Heart left ventricle (tissue), 16 donors: ENCODE measurements at regions not wholly inside any gene's neighbourhood (a gene's known extent, or its start where the extent isn't known, plus 50 kb on each side); places are given as distances from the start of the nearest gene placed in this dataset.

Experiments used
- ATAC-seq, 4 donors: fragments of 200-7000 bp; cut with Tn5 transposase; one replicate each; pipeline ENCODE4 v1.9.1; 2020 to 2022; ENCODE audit warnings: moderate library complexity in 4 of 4, mild to moderate bottlenecking in 3 of 4, moderate number of reproducible peaks in 1 of 4
- DNase-seq, 5 donors: peaks; one replicate each; pipeline ENCODE4 v3.0.0-alpha.2; 2020
- H3K27ac ChIP-seq, 12 donors: fragments of 200-600 bp; sonication (generic) in 4 of 12; one replicate each; pipeline versions ENCODE4 v1.5.0 to v1.8.0; 2016 to 2022; ENCODE audit warnings: mild to moderate bottlenecking in 2 of 12
- H3K27me3 ChIP-seq, 9 donors: fragments of 200-600 bp; sonication (generic) in 2 of 9; one replicate each; pipeline versions ENCODE4 v1.5.1 to v1.8.0; 2016 to 2022; ENCODE audit warnings: mild to moderate bottlenecking in 3 of 9
- H3K36me3 ChIP-seq, 9 donors: fragments of 200-600 bp; sonication (generic) in 2 of 9; one replicate each; pipeline versions ENCODE4 v1.5.0 to v1.8.0; 2018 to 2022; ENCODE audit warnings: mild to moderate bottlenecking in 2 of 9
- H3K4me1 ChIP-seq, 12 donors: fragments of 200-600 bp; sonication (generic) in 4 of 12; one replicate each; pipeline versions ENCODE4 v1.5.0 to v1.8.0; 2016 to 2022; ENCODE audit warnings: mild to moderate bottlenecking in 3 of 12
- H3K4me3 ChIP-seq, 12 donors: fragments of 200-600 bp; sonication (generic) in 4 of 12; one replicate each; pipeline versions ENCODE4 v1.5.0 to v1.8.0; 2017 to 2022; ENCODE audit warnings: mild to moderate bottlenecking in 9 of 12, moderate library complexity in 4 of 12
- H3K9me3 ChIP-seq, 12 donors: fragments of 200-600 bp; sonication (generic) in 4 of 12; one replicate each; pipeline versions ENCODE4 v1.5.0 to v1.8.0; 2016 to 2022; ENCODE audit warnings: mild to moderate bottlenecking in 1 of 12
- POLR2A ChIP-seq, 2 donors: fragments of 450-650 bp; IDR thresholded peaks; one replicate each; pipeline ENCODE4 v1.6.1; 2017; ENCODE audit warnings: antibody characterized with exemption in 2 of 2, mild to moderate bottlenecking in 2 of 2, moderate library complexity in 2 of 2
- WGBS, 4 donors: extraction: QIAGEN DNeasy Blood & Tissue Kit in 2 of 4; methylation state at CpG; one replicate each; pipeline versions ENCODE4 v1.1.5 to v1.1.7; 2013 to 2018; 5-methylcytosine and 5-hydroxymethylcytosine counted together
- intact Hi-C, 10 donors: fragments of 100-400 bp; cut with DNase I; formaldehyde crosslinking; loops; one replicate each; pipeline versions ENCODE4 v1.11.1 to v1.14.2; 2022
- TF ChIP-seq, protein P1 (sequence below), 12 donors: fragments of 200-600 bp; sonication (generic) in 4 of 12; IDR thresholded peaks; one replicate each; pipeline versions ENCODE4 v1.5.0 to v1.8.0; 2018 to 2022; ENCODE audit warnings: antibody characterized with exemption in 12 of 12, mild to moderate bottlenecking in 5 of 12
- donor health status: ischemic (EF 13 %, LVEDD 7.1; RV severe dilation, severe dysfunction).
- donor health status: healthy with polysubstance abuse.
- donor health status: DM: no; HTN: yes; CAD: no.
- donor health status: DM: no; HTN: no; CAD: no.
- donor health status: ischemic (EF 25% LVEDD 6.9; RV normal size, moderate dysfunction).
- donor health status: ischemic (EF 25% LVEDD 5.7; RV mildly dilated, moderate dysfunction).
- donor health status: healthy.
- donor health status: DM: yes; HTN: yes; CAD: no.
- donor health status: ischemic (EF 35%, LVEDD 5.7; RV mildly dilated, moderate dysfunction).
- donor health status: nonischemic (EF 11% LVEDD 7.7; RV severe dilation, severe dysfunction).
- donor health status: DM: yes; HTN: yes; CAD: no.
- donor health status: PGD.
- donor health status: ischemic (EF 29% LVEDD 5.4; RV normal size, mild dysfunction).
- donor health status: nonischemic (EF 23%, LVEDD 6.1; RV moderate dilation, normal function).

GRCh38 chr5:111673891-111674626 lies 82.9 kb downstream of the NREP start:
- Histone ChIP-seq H3K4me3 (no peak overlapping the region), H3K27ac (no peak overlapping the region), H3K36me3 (no peaks in the 10 kb centered on the region), H3K9me3 (no peaks in the 10 kb centered on the region), H3K27me3 (no peaks in the 10 kb centered on the region), H3K4me1 (peaks cover 0 to 11% (median 0%) of the 10 kb centered on the region in 12 donors)
- no peak for ATAC-seq
- 82 to 89% (median 87%) methylated on average over 10 of the region's 10 CpGs for WGBS, 4 donors
- no peak for DNase-seq
- TF ChIP-seq POLR2A (IDR thresholded peaks at IDR 0.05) = no peak
- TF ChIP-seq, protein P1, sequence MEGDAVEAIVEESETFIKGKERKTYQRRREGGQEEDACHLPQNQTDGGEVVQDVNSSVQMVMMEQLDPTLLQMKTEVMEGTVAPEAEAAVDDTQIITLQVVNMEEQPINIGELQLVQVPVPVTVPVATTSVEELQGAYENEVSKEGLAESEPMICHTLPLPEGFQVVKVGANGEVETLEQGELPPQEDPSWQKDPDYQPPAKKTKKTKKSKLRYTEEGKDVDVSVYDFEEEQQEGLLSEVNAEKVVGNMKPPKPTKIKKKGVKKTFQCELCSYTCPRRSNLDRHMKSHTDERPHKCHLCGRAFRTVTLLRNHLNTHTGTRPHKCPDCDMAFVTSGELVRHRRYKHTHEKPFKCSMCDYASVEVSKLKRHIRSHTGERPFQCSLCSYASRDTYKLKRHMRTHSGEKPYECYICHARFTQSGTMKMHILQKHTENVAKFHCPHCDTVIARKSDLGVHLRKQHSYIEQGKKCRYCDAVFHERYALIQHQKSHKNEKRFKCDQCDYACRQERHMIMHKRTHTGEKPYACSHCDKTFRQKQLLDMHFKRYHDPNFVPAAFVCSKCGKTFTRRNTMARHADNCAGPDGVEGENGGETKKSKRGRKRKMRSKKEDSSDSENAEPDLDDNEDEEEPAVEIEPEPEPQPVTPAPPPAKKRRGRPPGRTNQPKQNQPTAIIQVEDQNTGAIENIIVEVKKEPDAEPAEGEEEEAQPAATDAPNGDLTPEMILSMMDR (IDR thresholded peaks at IDR 0.05) = no peak
- intact Hi-C loops = loop anchor here in 1 of 10 donors (10.0 kb wide), 1 partner anchor 119 kb away; no protein-coding TSS in a partner anchor

GRCh38 chr5:111672099-111672498 lies 84.9 kb downstream of the NREP start:
- Histone ChIP-seq H3K27ac (no peak overlapping the region), H3K27me3 (no peaks in the 10 kb centered on the region), H3K9me3 (no peaks in the 10 kb centered on the region), H3K4me1 (peaks cover 0 to 8% (median 0%) of the 10 kb centered on the region in 12 donors), H3K36me3 (no peaks in the 10 kb centered on the region), H3K4me3 (no peak overlapping the region)
- DNase-seq = no peak
- 93 to 97% (median 96%) methylated on average over 2 of the region's 2 CpGs for WGBS, 4 donors
- intact Hi-C loops = loop anchor here in 1 of 10 donors (10.0 kb wide), 1 partner anchor 117 kb away; no protein-coding TSS in a partner anchor
- TF ChIP-seq POLR2A (IDR thresholded peaks at IDR 0.05) = no peak
- TF ChIP-seq, protein P1 (IDR thresholded peaks at IDR 0.05) = no peak
- no peak for ATAC-seq

DNA sequence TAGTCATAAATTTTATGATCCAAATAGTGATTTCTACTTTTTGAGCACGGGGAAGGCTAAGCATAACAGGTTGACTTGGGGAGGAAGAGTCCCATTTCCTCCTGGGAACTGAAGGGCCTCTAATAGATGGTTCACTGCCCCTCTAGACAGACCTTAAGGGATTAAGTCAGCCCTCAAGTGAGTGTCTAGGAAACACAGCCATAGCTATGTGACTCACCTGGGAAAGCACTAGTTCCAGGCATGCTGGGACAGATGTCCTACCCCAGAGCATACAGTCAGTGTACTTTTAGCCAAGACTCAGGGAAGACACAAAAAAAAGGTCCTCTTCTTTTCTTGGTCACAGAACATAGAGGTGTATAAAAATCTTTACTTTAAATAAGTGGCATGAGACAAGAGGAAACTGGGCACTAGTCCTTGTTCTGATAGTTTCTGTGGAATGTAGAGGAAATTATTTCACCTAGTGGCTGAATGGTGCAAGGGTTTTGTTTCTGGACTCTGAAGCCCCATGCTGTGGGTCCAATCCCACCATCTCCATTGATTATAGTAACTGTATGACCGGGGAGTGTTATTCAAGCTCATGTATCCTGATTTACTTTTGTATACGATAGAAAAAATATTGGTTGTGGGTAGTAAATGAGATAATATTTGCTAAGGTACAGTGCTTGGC lies 86.0 kb downstream of the NREP start:
- Histone ChIP-seq H3K27me3 (no peaks in the 10 kb centered on the region), H3K36me3 (no peaks in the 10 kb centered on the region), H3K27ac (no peak overlapping the region), H3K4me3 (no peak overlapping the region), H3K4me1 (no peaks in the 10 kb centered on the region), H3K9me3 (no peaks in the 10 kb centered on the region)
- intact Hi-C loops = loop anchor here in 1 of 10 donors (10.0 kb wide), 1 partner anchor 116 kb away; no protein-coding TSS in a partner anchor
- 65 to 97% (median 73%) methylated on average over 3 of the region's 3 CpGs for WGBS, 4 donors
- DNase-seq = no peak
- no peak for ATAC-seq
- TF ChIP-seq POLR2A (IDR thresholded peaks at IDR 0.05) = no peak
- TF ChIP-seq, protein P1 (IDR thresholded peaks at IDR 0.05) = peak in 1 of 12 donors; percentile 23
